B cell (primary cell): ENCODE measurements at regions not wholly inside any gene's neighbourhood (a gene's known extent, or its start where the extent isn't known, plus 50 kb on each side); places are given as distances from the start of the nearest gene placed in this dataset.

ENCODE experiments used
- ATAC-seq: fragments of 200-7000 bp; cut with Tn5 transposase; one replicate; pipeline ENCODE4 v1.10.0; 2021; ENCODE audit warnings: low read depth, mild to moderate bottlenecking, moderate number of reproducible peaks, moderate library complexity
- CTCF ChIA-PET: fragments of 350-600 bp; sonication (Branson Sonifier 250); formaldehyde crosslinking; loops from one replicate; lab custom pipeline; 2021; ENCODE audit warnings: antibody characterized with exemption, inconsistent platforms; lab: Charles Lee
- POLR2A ChIA-PET: fragments of 350-600 bp; sonication (Branson Sonifier 250); formaldehyde crosslinking; loops from one replicate; lab custom pipeline; 2021; ENCODE audit warnings: antibody characterized with exemption; lab: Charles Lee
- DNase-seq: peaks from one replicate; pipeline ENCODE4 v3.0.0; 2013
- H2AFZ ChIP-seq: 2 replicates; pipeline ENCODE4 v1.6.1; 2012; ENCODE audit warnings: mild to moderate bottlenecking, low read depth, low read length; ENCODE audit not compliant: insufficient read depth, poor library complexity, severe bottlenecking
- H3K27ac ChIP-seq, 2 donors: 1 replicate in 1 of 2; 2 replicates in 1 of 2; pipeline ENCODE4 v1.5.1; 2012 to 2013; ENCODE audit warnings: low read length in 2 of 2, mild to moderate bottlenecking in 2 of 2, moderate library complexity in 1 of 2
- H3K27me3 ChIP-seq, 4 experiments: fragments of 200-600 bp in 1 of 4; sonication (generic) in 1 of 4; replicated peaks in 1 of 4; 1 replicate in 2 of 4; 2 replicates in 2 of 4; pipeline versions ENCODE4 v1.6.1 to v1.7.0; 2013 to 2016; ENCODE audit warnings: low read length in 3 of 4, mild to moderate bottlenecking in 2 of 4, mixed read lengths in 1 of 4, moderate library complexity in 1 of 4; ENCODE audit not compliant: insufficient read depth in 4 of 4, control insufficient read depth in 3 of 4; ENCODE audit errors: control extremely low read depth in 1 of 4
- H3K36me3 ChIP-seq, 2 experiments: replicated peaks in 1 of 2; 1 replicate in 1 of 2; 2 replicates in 1 of 2; pipeline versions ENCODE4 v1.6.1 to v1.7.1; 2013; ENCODE audit warnings: low read length in 1 of 2; ENCODE audit not compliant: insufficient read depth in 2 of 2, control insufficient read depth in 1 of 2; ENCODE audit errors: control extremely low read depth in 1 of 2, extremely low read depth in 1 of 2
- H3K4me1 ChIP-seq, 2 donors: fragments of 200-600 bp in 1 of 2; sonication (generic) in 1 of 2; 1 replicate in 1 of 2; 2 replicates in 1 of 2; pipeline versions ENCODE4 v1.5.1 to v1.6.1; 2013 to 2017; ENCODE audit warnings: low read length in 2 of 2; ENCODE audit not compliant: control insufficient read depth in 2 of 2, insufficient read depth in 2 of 2
- H3K4me2 ChIP-seq: replicated peaks from 2 replicates; pipeline ENCODE3; 2012; ENCODE audit warnings: mild to moderate bottlenecking, low read depth, low read length; ENCODE audit not compliant: poor library complexity, severe bottlenecking
- H3K4me3 ChIP-seq, 5 experiments: fragments of 200-600 bp in 1 of 5; sonication (generic) in 1 of 5; 1 replicate in 3 of 5; 2 replicates in 2 of 5; pipeline versions ENCODE4 v1.5.1 to v1.7.0; 2011 to 2016; ENCODE audit warnings: low read length in 4 of 5, mild to moderate bottlenecking in 4 of 5, low read depth in 2 of 5, control low read depth in 1 of 5, moderate library complexity in 1 of 5; ENCODE audit not compliant: insufficient read depth in 1 of 5; ENCODE audit errors: control extremely low read depth in 1 of 5, extremely low read depth in 1 of 5
- H3K79me2 ChIP-seq: fragments of 200-600 bp; sonication (generic); one replicate; pipeline ENCODE4 v1.6.0; 2016; ENCODE audit warnings: low read length; ENCODE audit not compliant: control insufficient read depth, insufficient read depth
- H3K9ac ChIP-seq: fragments of 200-600 bp; sonication (generic); 2 replicates; pipeline ENCODE4 v1.6.1; 2017; ENCODE audit warnings: mild to moderate bottlenecking, low read length, moderate library complexity
- H3K9me3 ChIP-seq, 3 donors: one replicate each; pipeline versions ENCODE4 v1.6.1 to v1.7.1; 2013; ENCODE audit warnings: low read length in 2 of 3; ENCODE audit not compliant: control insufficient read depth in 2 of 3, insufficient read depth in 1 of 3; ENCODE audit errors: control extremely low read depth in 1 of 3
- H4K20me1 ChIP-seq: 2 replicates; pipeline ENCODE4 v1.6.0; 2012; ENCODE audit warnings: mild to moderate bottlenecking, low read length; ENCODE audit not compliant: insufficient read depth, control insufficient read depth, poor library complexity, severe bottlenecking
- H3K27ac Mint-ChIP-seq: one replicate; pipeline ENCODE4 v1.8.0; 2021; ENCODE audit warnings: mixed read lengths
- H3K27me3 Mint-ChIP-seq: one replicate; pipeline ENCODE4 v1.8.0; 2021; ENCODE audit warnings: mixed read lengths
- H3K4me1 Mint-ChIP-seq: one replicate; pipeline ENCODE4 v1.8.0; 2021; ENCODE audit warnings: mixed read lengths
- H3K4me3 Mint-ChIP-seq: one replicate; pipeline ENCODE4 v1.8.0; 2021; ENCODE audit warnings: mixed read lengths
- H3K9me3 Mint-ChIP-seq: one replicate; pipeline ENCODE4 v1.8.0; 2022; ENCODE audit warnings: mixed read lengths; ENCODE audit not compliant: insufficient read depth
- EZH2 ChIP-seq: IDR thresholded peaks from 2 replicates; pipeline ENCODE4 v1.6.1; 2012; ENCODE audit warnings: borderline replicate concordance, low read depth, mild to moderate bottlenecking, moderate library complexity, low read length; ENCODE audit not compliant: insufficient read depth, poor library complexity, severe bottlenecking
- WGBS: methylation state at CpG from one replicate; pipeline ENCODE4 v1.1.5; 2013; ENCODE audit warnings: missing lambda C conversion rate; ENCODE audit not compliant: insufficient coverage; 5-methylcytosine and 5-hydroxymethylcytosine counted together
- intact Hi-C: fragments of 100-400 bp; cut with micrococcal nuclease; formaldehyde crosslinking; loops from one replicate; pipeline ENCODE4 v1.10.0; 2022
- TF ChIP-seq, protein P1 (sequence below): fragments of 200-600 bp; IDR thresholded peaks from one replicate; pipeline ENCODE4 v1.8.0; 2022; ENCODE audit warnings: antibody characterized with exemption, mild to moderate bottlenecking

DNA sequence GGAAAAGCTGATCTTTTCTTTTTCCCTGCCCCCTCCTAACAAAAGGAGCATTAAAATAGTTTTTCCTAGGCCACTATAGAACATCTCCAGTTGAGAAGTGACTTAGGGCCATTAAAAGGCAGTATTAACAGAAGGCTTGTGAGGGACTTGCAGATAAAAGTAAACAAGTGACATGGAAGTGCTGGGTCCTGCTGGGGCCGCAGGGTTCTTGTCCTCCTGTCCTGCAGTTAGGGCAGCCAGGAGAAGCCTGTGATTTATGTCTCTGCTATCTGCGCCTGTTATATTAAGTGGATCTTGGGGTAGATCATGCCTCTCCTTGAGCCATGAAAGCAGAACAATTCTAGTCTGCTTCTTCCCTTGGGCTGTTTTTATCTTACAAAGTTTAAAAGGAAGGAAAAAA lies 271.4 kb upstream of the C11orf87 start:
- no peaks in the 10 kb centered on the region for H3K9me3 ChIP-seq
- POLR2A ChIA-PET, result no interaction called here
- no peak overlapping the region for H3K4me3 Mint-ChIP-seq
- no peak for TF ChIP-seq EZH2
- TF ChIP-seq, protein P1, sequence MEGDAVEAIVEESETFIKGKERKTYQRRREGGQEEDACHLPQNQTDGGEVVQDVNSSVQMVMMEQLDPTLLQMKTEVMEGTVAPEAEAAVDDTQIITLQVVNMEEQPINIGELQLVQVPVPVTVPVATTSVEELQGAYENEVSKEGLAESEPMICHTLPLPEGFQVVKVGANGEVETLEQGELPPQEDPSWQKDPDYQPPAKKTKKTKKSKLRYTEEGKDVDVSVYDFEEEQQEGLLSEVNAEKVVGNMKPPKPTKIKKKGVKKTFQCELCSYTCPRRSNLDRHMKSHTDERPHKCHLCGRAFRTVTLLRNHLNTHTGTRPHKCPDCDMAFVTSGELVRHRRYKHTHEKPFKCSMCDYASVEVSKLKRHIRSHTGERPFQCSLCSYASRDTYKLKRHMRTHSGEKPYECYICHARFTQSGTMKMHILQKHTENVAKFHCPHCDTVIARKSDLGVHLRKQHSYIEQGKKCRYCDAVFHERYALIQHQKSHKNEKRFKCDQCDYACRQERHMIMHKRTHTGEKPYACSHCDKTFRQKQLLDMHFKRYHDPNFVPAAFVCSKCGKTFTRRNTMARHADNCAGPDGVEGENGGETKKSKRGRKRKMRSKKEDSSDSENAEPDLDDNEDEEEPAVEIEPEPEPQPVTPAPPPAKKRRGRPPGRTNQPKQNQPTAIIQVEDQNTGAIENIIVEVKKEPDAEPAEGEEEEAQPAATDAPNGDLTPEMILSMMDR, result no peak
- H3K36me3 ChIP-seq, result no peaks in the 10 kb centered on the region
- H3K4me1 Mint-ChIP-seq, result no peaks in the 10 kb centered on the region
- no peaks in the 10 kb centered on the region for H4K20me1 ChIP-seq
- no peaks in the 10 kb centered on the region for H3K79me2 ChIP-seq
- H3K27me3 ChIP-seq, result no peaks in the 10 kb centered on the region
- H2AFZ ChIP-seq, result no peak overlapping the region
- DNase-seq, result no peak
- H3K27me3 Mint-ChIP-seq, result no peaks in the 10 kb centered on the region
- no peak overlapping the region for H3K27ac Mint-ChIP-seq
- no peaks in the 10 kb centered on the region for H3K4me1 ChIP-seq
- WGBS, result 78% methylated on average over 1 of the region's 2 CpGs
- CTCF ChIA-PET, result no interaction called here
- H3K9me3 Mint-ChIP-seq, result peaks cover 6% of the 10 kb centered on the region
- no peak overlapping the region for H3K4me3 ChIP-seq
- no peak overlapping the region for H3K27ac ChIP-seq
- no peak overlapping the region for H3K4me2 ChIP-seq
- no peak for ATAC-seq
- H3K9ac ChIP-seq, result no peak overlapping the region
- intact Hi-C loops, result no loop called here

DNA sequence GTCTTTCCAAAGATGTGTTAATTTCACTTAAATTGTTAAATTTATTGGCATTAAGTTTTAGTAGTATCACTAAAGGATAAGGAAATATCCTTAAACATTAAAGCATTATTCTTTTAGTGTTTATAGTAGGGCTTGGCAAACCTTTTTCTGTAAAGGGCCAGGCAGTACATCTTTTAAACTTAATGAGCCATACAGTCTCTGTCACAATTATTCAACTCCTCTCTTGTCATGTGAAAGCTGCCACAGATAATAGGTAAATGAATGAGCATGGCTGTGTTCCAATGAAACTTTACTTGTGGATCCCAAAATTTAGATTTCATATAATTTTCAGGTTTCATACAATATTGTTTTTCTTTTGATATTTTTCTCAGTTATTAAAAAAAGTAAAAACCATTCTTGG lies 268.2 kb upstream of the C11orf87 start:
- H2AFZ ChIP-seq, result no peak overlapping the region
- H3K79me2 ChIP-seq, result no peaks in the 10 kb centered on the region
- no peaks in the 10 kb centered on the region for H4K20me1 ChIP-seq
- DNase-seq (no peak), ATAC-seq (no peak)
- TF ChIP-seq EZH2, result no peak
- TF ChIP-seq, protein P1, result no peak
- H3K27me3 ChIP-seq, result no peaks in the 10 kb centered on the region
- no peak overlapping the region for H3K4me2 ChIP-seq
- no peak overlapping the region for H3K27ac ChIP-seq
- CTCF ChIA-PET, result no interaction called here
- H3K9ac ChIP-seq, result no peak overlapping the region
- no peaks in the 10 kb centered on the region for H3K36me3 ChIP-seq
- H3K9me3 ChIP-seq, result no peaks in the 10 kb centered on the region
- H3K27ac Mint-ChIP-seq, result no peak overlapping the region
- H3K4me3 ChIP-seq, result no peak overlapping the region
- intact Hi-C loops, result no loop called here
- H3K4me3 Mint-ChIP-seq, result no peak overlapping the region
- H3K27me3 Mint-ChIP-seq, result no peaks in the 10 kb centered on the region
- H3K4me1 ChIP-seq, result no peaks in the 10 kb centered on the region
- peaks cover 6% of the 10 kb centered on the region for H3K9me3 Mint-ChIP-seq
- POLR2A ChIA-PET, result no interaction called here
- H3K4me1 Mint-ChIP-seq, result no peaks in the 10 kb centered on the region
